Astrocyte (in vitro differentiated cells and primary cell): ENCODE measurements at regions not wholly inside any gene's neighbourhood (a gene's known extent, or its start where the extent isn't known, plus 50 kb on each side); places are given as distances from the start of the nearest gene placed in this dataset.

Experiments used
- DNase-seq: peaks from one replicate; pipeline ENCODE4 v3.0.0-alpha.2; 2010; ENCODE audit warnings: low read depth
- FAIRE-seq: peaks from 2 replicates; lab custom pipeline; 2011; peaks lifted over from hg19 to GRCh38; lab: Jason Lieb, UNC
- H2AFZ ChIP-seq: 2 replicates; pipeline ENCODE4 v1.6.0; 2012; ENCODE audit warnings: low read depth, low read length, inconsistent platforms
- H3K27ac ChIP-seq: 2 replicates; pipeline ENCODE4 v1.5.1; 2011; ENCODE audit warnings: low read depth, low read length, inconsistent platforms
- H3K27me3 ChIP-seq: 2 replicates; pipeline ENCODE4 v1.6.0; 2011; ENCODE audit warnings: low read length, inconsistent platforms; ENCODE audit not compliant: insufficient read depth
- H3K36me3 ChIP-seq: 2 replicates; pipeline ENCODE4 v1.5.1; 2011; ENCODE audit warnings: low read length, inconsistent platforms; ENCODE audit not compliant: insufficient read depth
- H3K4me1 ChIP-seq: 2 replicates; pipeline ENCODE4 v1.5.1; 2011; ENCODE audit warnings: low read length, inconsistent platforms; ENCODE audit not compliant: insufficient read depth
- H3K4me2 ChIP-seq: 2 replicates; pipeline ENCODE4 v1.6.0; 2012; ENCODE audit warnings: low read length, inconsistent platforms
- H3K4me3 ChIP-seq: 2 replicates; pipeline ENCODE4 v1.5.1; 2011; ENCODE audit warnings: low read depth, mild to moderate bottlenecking, low read length, inconsistent platforms; ENCODE audit not compliant: insufficient read depth
- H3K79me2 ChIP-seq: 2 replicates; pipeline ENCODE4 v1.6.0; 2012; ENCODE audit warnings: mild to moderate bottlenecking, low read length, inconsistent platforms; ENCODE audit not compliant: insufficient read depth
- H3K9ac ChIP-seq: 2 replicates; pipeline ENCODE4 v1.6.0; 2012; ENCODE audit warnings: mild to moderate bottlenecking, low read length, inconsistent platforms
- H3K9me3 ChIP-seq: 2 replicates; pipeline ENCODE4 v1.5.1; 2012; ENCODE audit warnings: low read depth, mild to moderate bottlenecking, low read length, inconsistent platforms; ENCODE audit not compliant: insufficient read depth
- H4K20me1 ChIP-seq: 2 replicates; pipeline ENCODE4 v1.6.0; 2012; ENCODE audit warnings: low read length, inconsistent platforms; ENCODE audit not compliant: insufficient read depth
- H3K27ac Mint-ChIP-seq: one replicate; pipeline ENCODE4 v1.8.0; 2021; ENCODE audit warnings: mild to moderate bottlenecking, mixed read lengths; ENCODE audit not compliant: unreplicated experiment
- H3K27me3 Mint-ChIP-seq: one replicate; pipeline ENCODE4 v1.8.0; 2021; ENCODE audit warnings: low read depth, mixed read lengths; ENCODE audit not compliant: unreplicated experiment
- H3K36me3 Mint-ChIP-seq: one replicate; pipeline ENCODE4 v1.8.0; 2021; ENCODE audit warnings: low read depth, mixed read lengths; ENCODE audit not compliant: unreplicated experiment
- H3K4me1 Mint-ChIP-seq: one replicate; pipeline ENCODE4 v1.8.0; 2021; ENCODE audit warnings: low read depth, mixed read lengths; ENCODE audit not compliant: unreplicated experiment
- H3K4me3 Mint-ChIP-seq: one replicate; pipeline ENCODE4 v1.8.0; 2021; ENCODE audit warnings: mild to moderate bottlenecking, moderate library complexity, mixed read lengths; ENCODE audit not compliant: unreplicated experiment
- H3K9me3 Mint-ChIP-seq: one replicate; pipeline ENCODE4 v1.8.0; 2021; ENCODE audit warnings: mild to moderate bottlenecking, mixed read lengths; ENCODE audit not compliant: unreplicated experiment
- EZH2 ChIP-seq: IDR thresholded peaks from 2 replicates; pipeline ENCODE4 v1.6.1; 2012; ENCODE audit warnings: mild to moderate bottlenecking, low read length, inconsistent platforms; ENCODE audit not compliant: insufficient read depth
- TF ChIP-seq, protein P1 (sequence below): IDR thresholded peaks from 2 replicates; pipeline ENCODE4 v1.5.1; 2011; ENCODE audit warnings: low read depth, mild to moderate bottlenecking, inconsistent platforms, low read length, moderate library complexity; ENCODE audit not compliant: insufficient read depth

- no peak overlapping the region for H3K27ac ChIP-seq
- FAIRE-seq = no peak
Measured at GRCh38 chr5:143761663-143762062, 50.3 kb upstream of the HMHB1 start.

GRCh38 chr5:143760755-143761154 is 51.2 kb upstream of the HMHB1 start:
- FAIRE-seq = no peak

More at GRCh38 chr5:143761663-143762062, 50.3 kb upstream of the HMHB1 start:
- Mint-ChIP-seq H3K4me3 (no peak overlapping the region), H3K4me1 (peaks cover 12% of the 10 kb centered on the region), H3K9me3 (no peaks in the 10 kb centered on the region), H3K36me3 (no peaks in the 10 kb centered on the region), H3K27me3 (no peaks in the 10 kb centered on the region), H3K27ac (no peak overlapping the region)
- H3K4me3 ChIP-seq = no peak overlapping the region
- no peaks in the 10 kb centered on the region for H3K9me3 ChIP-seq
- no peaks in the 10 kb centered on the region for H3K27me3 ChIP-seq
- H3K36me3 ChIP-seq = no peaks in the 10 kb centered on the region
- H3K9ac ChIP-seq = no peak overlapping the region
- no peak for DNase-seq
- H3K4me1 ChIP-seq = no peaks in the 10 kb centered on the region
- no peak overlapping the region for H2AFZ ChIP-seq
- no peak overlapping the region for H3K4me2 ChIP-seq
- H3K79me2 ChIP-seq = no peaks in the 10 kb centered on the region
- no peak for TF ChIP-seq EZH2
- TF ChIP-seq, protein P1, sequence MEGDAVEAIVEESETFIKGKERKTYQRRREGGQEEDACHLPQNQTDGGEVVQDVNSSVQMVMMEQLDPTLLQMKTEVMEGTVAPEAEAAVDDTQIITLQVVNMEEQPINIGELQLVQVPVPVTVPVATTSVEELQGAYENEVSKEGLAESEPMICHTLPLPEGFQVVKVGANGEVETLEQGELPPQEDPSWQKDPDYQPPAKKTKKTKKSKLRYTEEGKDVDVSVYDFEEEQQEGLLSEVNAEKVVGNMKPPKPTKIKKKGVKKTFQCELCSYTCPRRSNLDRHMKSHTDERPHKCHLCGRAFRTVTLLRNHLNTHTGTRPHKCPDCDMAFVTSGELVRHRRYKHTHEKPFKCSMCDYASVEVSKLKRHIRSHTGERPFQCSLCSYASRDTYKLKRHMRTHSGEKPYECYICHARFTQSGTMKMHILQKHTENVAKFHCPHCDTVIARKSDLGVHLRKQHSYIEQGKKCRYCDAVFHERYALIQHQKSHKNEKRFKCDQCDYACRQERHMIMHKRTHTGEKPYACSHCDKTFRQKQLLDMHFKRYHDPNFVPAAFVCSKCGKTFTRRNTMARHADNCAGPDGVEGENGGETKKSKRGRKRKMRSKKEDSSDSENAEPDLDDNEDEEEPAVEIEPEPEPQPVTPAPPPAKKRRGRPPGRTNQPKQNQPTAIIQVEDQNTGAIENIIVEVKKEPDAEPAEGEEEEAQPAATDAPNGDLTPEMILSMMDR = no peak
- no peaks in the 10 kb centered on the region for H4K20me1 ChIP-seq

DNA sequence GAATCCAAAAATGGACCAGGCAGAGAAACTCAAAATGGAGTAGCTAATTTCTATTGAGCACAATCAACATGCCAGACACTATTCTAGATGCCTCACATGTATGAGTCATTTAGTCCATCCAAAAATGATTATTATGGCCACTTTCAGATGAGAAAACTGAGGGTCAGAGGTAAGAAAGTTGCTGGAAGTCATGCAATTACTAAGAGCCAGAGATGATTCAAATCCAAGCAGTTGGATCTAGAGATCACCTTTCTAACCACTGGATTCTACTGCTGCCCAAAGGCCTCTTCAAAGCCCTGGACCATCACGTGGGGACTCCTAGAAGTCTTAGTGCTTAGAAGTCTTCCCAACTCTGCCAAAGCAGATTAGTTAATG is 51.8 kb upstream of the HMHB1 start:
- H3K4me2 ChIP-seq = no peak overlapping the region
- no peak overlapping the region for H3K4me3 ChIP-seq
- H3K9me3 Mint-ChIP-seq = no peaks in the 10 kb centered on the region
- H3K27me3 ChIP-seq = no peaks in the 10 kb centered on the region
- no peak overlapping the region for H3K27ac Mint-ChIP-seq
- no peaks in the 10 kb centered on the region for H3K9me3 ChIP-seq
- H3K79me2 ChIP-seq = no peaks in the 10 kb centered on the region
- no peak for FAIRE-seq
- no peaks in the 10 kb centered on the region for H4K20me1 ChIP-seq
- TF ChIP-seq EZH2 = no peak
- TF ChIP-seq, protein P1 = no peak
- DNase-seq = no peak
- H3K27me3 Mint-ChIP-seq = no peaks in the 10 kb centered on the region
- no peaks in the 10 kb centered on the region for H3K36me3 ChIP-seq
- no peak overlapping the region for H3K4me3 Mint-ChIP-seq
- H3K36me3 Mint-ChIP-seq = no peaks in the 10 kb centered on the region
- no peak overlapping the region for H2AFZ ChIP-seq
- peaks cover 12% of the 10 kb centered on the region for H3K4me1 Mint-ChIP-seq
- H3K27ac ChIP-seq = no peak overlapping the region
- H3K4me1 ChIP-seq = no peaks in the 10 kb centered on the region
- no peak overlapping the region for H3K9ac ChIP-seq

More at GRCh38 chr5:143760755-143761154, 51.2 kb upstream of the HMHB1 start:
- Mint-ChIP-seq H3K4me3 (no peak overlapping the region), H3K27me3 (no peaks in the 10 kb centered on the region), H3K4me1 (peaks cover 12% of the 10 kb centered on the region), H3K36me3 (no peaks in the 10 kb centered on the region), H3K9me3 (no peaks in the 10 kb centered on the region), H3K27ac (no peak overlapping the region)
- Histone ChIP-seq H3K9me3 (no peaks in the 10 kb centered on the region), H3K4me2 (no peak overlapping the region), H4K20me1 (no peaks in the 10 kb centered on the region), H3K9ac (no peak overlapping the region), H3K4me3 (no peak overlapping the region), H3K27me3 (no peaks in the 10 kb centered on the region), H2AFZ (no peak overlapping the region), H3K79me2 (no peaks in the 10 kb centered on the region), H3K36me3 (no peaks in the 10 kb centered on the region), H3K4me1 (no peaks in the 10 kb centered on the region), H3K27ac (no peak overlapping the region)
- TF ChIP-seq EZH2 = no peak
- TF ChIP-seq, protein P1 = no peak
- no peak for DNase-seq
